Keratinocyte (primary cell): ENCODE measurements at regions not wholly inside any gene's neighbourhood (a gene's known extent, or its start where the extent isn't known, plus 50 kb on each side); places are given as distances from the start of the nearest gene placed in this dataset.

Experiments
- DNase-seq: peaks from one replicate; pipeline ENCODE4 v3.0.0-alpha.2; 2011; ENCODE audit warnings: low read depth, missing footprints, low spot score
- FAIRE-seq: peaks from 2 replicates; lab custom pipeline; 2011; peaks lifted over from hg19 to GRCh38; lab: Jason Lieb, UNC
- H2AFZ ChIP-seq: 2 replicates; pipeline ENCODE4 v1.6.0; 2012; ENCODE audit warnings: low read length, control low read depth, inconsistent platforms; ENCODE audit not compliant: control insufficient read depth
- H3K27ac ChIP-seq: 2 replicates; pipeline ENCODE4 v1.5.1; 2011; ENCODE audit warnings: low read length; ENCODE audit not compliant: control insufficient read depth, insufficient read depth
- H3K27me3 ChIP-seq: 3 replicates; pipeline ENCODE4 v1.6.0; 2011; ENCODE audit warnings: low read length; ENCODE audit not compliant: control insufficient read depth, insufficient read depth; ENCODE audit errors: extremely low read depth
- H3K36me3 ChIP-seq, 2 experiments: 2 replicates in 1 of 2; 3 replicates in 1 of 2; pipeline ENCODE4 v1.5.1; 2011; ENCODE audit warnings: low read length in 2 of 2, mild to moderate bottlenecking in 1 of 2; ENCODE audit not compliant: control insufficient read depth in 2 of 2, insufficient read depth in 2 of 2; ENCODE audit errors: extremely low read depth in 1 of 2
- H3K4me1 ChIP-seq: 3 replicates; pipeline ENCODE4 v1.5.1; 2011; ENCODE audit warnings: low read length; ENCODE audit not compliant: control insufficient read depth, insufficient read depth; ENCODE audit errors: extremely low read depth
- H3K4me2 ChIP-seq: 3 replicates; pipeline ENCODE4 v1.6.0; 2011; ENCODE audit warnings: low read depth, low read length; ENCODE audit not compliant: control insufficient read depth, insufficient read depth; ENCODE audit errors: extremely low read depth
- H3K4me3 ChIP-seq, 3 experiments: fragments of 200-600 bp in 1 of 3; sonication (generic) in 1 of 3; 2 replicates in 2 of 3; 3 replicates in 1 of 3; pipeline ENCODE4 v1.5.1; 2011 to 2016; ENCODE audit warnings: low read length in 3 of 3, mild to moderate bottlenecking in 3 of 3, control low read depth in 2 of 3, inconsistent platforms in 1 of 3, low read depth in 1 of 3, mixed read lengths in 1 of 3, mixed run types in 1 of 3, moderate library complexity in 1 of 3; ENCODE audit not compliant: control insufficient read depth in 2 of 3, insufficient read depth in 2 of 3; ENCODE audit errors: extremely low read depth in 1 of 3
- H3K79me2 ChIP-seq: 2 replicates; pipeline ENCODE4 v1.6.0; 2012; ENCODE audit warnings: low read length; ENCODE audit not compliant: control insufficient read depth, insufficient read depth
- H3K9ac ChIP-seq: 3 replicates; pipeline ENCODE4 v1.6.0; 2011; ENCODE audit warnings: low read length; ENCODE audit not compliant: control insufficient read depth, insufficient read depth; ENCODE audit errors: extremely low read depth
- H3K9me1 ChIP-seq: 3 replicates; pipeline ENCODE4 v1.6.0; 2011; ENCODE audit warnings: low read length; ENCODE audit not compliant: control insufficient read depth, insufficient read depth; ENCODE audit errors: extremely low read depth
- H3K9me3 ChIP-seq: 2 replicates; pipeline ENCODE4 v1.5.1; 2012; ENCODE audit warnings: low read depth, low read length; ENCODE audit not compliant: control insufficient read depth
- H4K20me1 ChIP-seq: 3 replicates; pipeline ENCODE4 v1.6.0; 2011; ENCODE audit warnings: low read length; ENCODE audit not compliant: control insufficient read depth, insufficient read depth; ENCODE audit errors: extremely low read depth
- EZH2 ChIP-seq: IDR thresholded peaks from one replicate; pipeline ENCODE4 v1.6.1; 2012; ENCODE audit warnings: inconsistent platforms, mild to moderate bottlenecking, low read length, moderate library complexity
- dilution Hi-C: fragments of 300-500 bp; cut with MboI; formaldehyde crosslinking; loops from one replicate; pipeline ENCODE4 v1.7.0; 2020; ENCODE audit warnings: low sequenced_read_pairs; ENCODE audit not compliant: extremely low pct_ligation_motif_present
- TF ChIP-seq, protein P1 (sequence below), 3 experiments: IDR thresholded peaks in 1 of 3; conservative IDR thresholded peaks in 1 of 3; optimal IDR thresholded peaks in 1 of 3; 2 replicates in 2 of 3; 3 replicates in 1 of 3; pipeline versions ENCODE3 to v1.5.1; 2011; ENCODE audit warnings: low read length in 3 of 3, mild to moderate bottlenecking in 3 of 3, moderate library complexity in 2 of 3, control low read depth in 1 of 3, inconsistent platforms in 1 of 3; ENCODE audit not compliant: insufficient read depth in 2 of 3; ENCODE audit errors: extremely low read depth in 1 of 3

DNA sequence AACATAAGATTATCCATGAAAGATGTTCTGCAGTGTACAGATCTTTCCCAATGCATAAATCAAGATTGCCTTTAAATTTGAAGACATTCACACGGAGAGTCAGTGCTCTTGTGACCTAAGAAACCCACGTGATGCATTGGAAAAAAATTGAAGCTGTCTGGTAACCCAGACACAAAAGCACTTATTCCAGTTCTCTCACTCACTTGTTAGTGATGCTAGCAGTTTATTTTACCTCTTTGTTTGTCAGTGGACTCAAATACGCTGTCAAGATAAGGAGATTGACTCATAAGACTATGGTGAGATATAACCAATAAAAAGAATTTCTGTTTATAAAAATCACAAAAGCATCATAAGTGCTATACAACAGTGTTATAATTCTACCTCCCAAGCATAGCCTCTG lies 245.8 kb upstream of the SMIM31 start:
- Histone ChIP-seq H3K27me3 (no peaks in the 10 kb centered on the region), H3K4me2 (no peak overlapping the region), H3K79me2 (no peaks in the 10 kb centered on the region), H4K20me1 (no peaks in the 10 kb centered on the region), H3K4me3 (no peak overlapping the region), H3K9ac (no peak overlapping the region), H3K36me3 (no peaks in the 10 kb centered on the region), H3K4me1 (peaks cover 11% of the 10 kb centered on the region), H3K9me3 (no peaks in the 10 kb centered on the region), H3K9me1 (no peaks in the 10 kb centered on the region), H3K27ac (no peak overlapping the region), H2AFZ (no peak overlapping the region)
- dilution Hi-C loops, result no loop called here
- no peak for DNase-seq
- no peak for FAIRE-seq
- no peak for TF ChIP-seq EZH2
- TF ChIP-seq, protein P1, sequence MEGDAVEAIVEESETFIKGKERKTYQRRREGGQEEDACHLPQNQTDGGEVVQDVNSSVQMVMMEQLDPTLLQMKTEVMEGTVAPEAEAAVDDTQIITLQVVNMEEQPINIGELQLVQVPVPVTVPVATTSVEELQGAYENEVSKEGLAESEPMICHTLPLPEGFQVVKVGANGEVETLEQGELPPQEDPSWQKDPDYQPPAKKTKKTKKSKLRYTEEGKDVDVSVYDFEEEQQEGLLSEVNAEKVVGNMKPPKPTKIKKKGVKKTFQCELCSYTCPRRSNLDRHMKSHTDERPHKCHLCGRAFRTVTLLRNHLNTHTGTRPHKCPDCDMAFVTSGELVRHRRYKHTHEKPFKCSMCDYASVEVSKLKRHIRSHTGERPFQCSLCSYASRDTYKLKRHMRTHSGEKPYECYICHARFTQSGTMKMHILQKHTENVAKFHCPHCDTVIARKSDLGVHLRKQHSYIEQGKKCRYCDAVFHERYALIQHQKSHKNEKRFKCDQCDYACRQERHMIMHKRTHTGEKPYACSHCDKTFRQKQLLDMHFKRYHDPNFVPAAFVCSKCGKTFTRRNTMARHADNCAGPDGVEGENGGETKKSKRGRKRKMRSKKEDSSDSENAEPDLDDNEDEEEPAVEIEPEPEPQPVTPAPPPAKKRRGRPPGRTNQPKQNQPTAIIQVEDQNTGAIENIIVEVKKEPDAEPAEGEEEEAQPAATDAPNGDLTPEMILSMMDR (optimal IDR thresholded peaks at IDR 0.05 in 1 of 3, IDR thresholded peaks at IDR 0.05 in 1 of 3, conservative IDR thresholded peaks at IDR 0.05 in 1 of 3; ENCODE audit: extremely low read depth in 1 of 3, insufficient read depth in 2 of 3, low read length in 3 of 3), result no peak

DNA sequence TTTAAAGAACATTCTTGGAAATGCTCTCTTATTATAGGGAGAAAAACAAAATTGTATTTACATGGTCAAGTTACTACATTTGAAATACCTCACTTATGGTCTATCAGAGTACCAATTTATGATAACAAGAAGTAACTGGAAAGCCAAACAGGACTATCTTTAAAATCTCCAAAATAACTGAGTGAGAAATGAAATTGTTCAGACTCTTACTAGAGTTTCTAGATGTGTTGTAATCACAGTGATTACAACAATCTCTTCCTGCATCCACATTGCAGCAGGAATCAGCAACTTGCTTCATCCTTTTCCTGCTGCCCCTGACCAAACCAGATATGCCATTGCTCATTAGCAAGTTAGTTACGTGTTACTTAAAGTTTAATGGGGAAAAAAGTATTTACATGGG lies 245.2 kb upstream of the SMIM31 start:
- H3K9ac ChIP-seq, result no peak overlapping the region
- peak; percentile 41 for FAIRE-seq
- H3K4me2 ChIP-seq, result no peak overlapping the region
- H3K9me1 ChIP-seq, result no peaks in the 10 kb centered on the region
- no peak overlapping the region for H3K27ac ChIP-seq
- no peak overlapping the region for H2AFZ ChIP-seq
- H3K27me3 ChIP-seq, result no peaks in the 10 kb centered on the region
- no peaks in the 10 kb centered on the region for H3K36me3 ChIP-seq
- no peak for DNase-seq
- peaks cover 11% of the 10 kb centered on the region for H3K4me1 ChIP-seq
- H4K20me1 ChIP-seq, result no peaks in the 10 kb centered on the region
- TF ChIP-seq EZH2, result no peak
- TF ChIP-seq, protein P1 (optimal IDR thresholded peaks at IDR 0.05 in 1 of 3, IDR thresholded peaks at IDR 0.05 in 1 of 3, conservative IDR thresholded peaks at IDR 0.05 in 1 of 3; ENCODE audit: extremely low read depth in 1 of 3, insufficient read depth in 2 of 3, low read length in 3 of 3), result no peak
- H3K9me3 ChIP-seq, result no peaks in the 10 kb centered on the region
- H3K79me2 ChIP-seq, result no peaks in the 10 kb centered on the region
- H3K4me3 ChIP-seq, result no peak overlapping the region
- dilution Hi-C loops, result no loop called here
